SKM-1 (cell line): ENCODE measurements at regions not wholly inside any gene's neighbourhood (a gene's known extent, or its start where the extent isn't known, plus 50 kb on each side); places are given as distances from the start of the nearest gene placed in this dataset.

Source experiments
- DNase-seq: peaks from one replicate; lab custom pipeline; 2025; ENCODE audit not compliant: unreplicated experiment; lab: John Stamatoyannopoulos, UW

- DNase-seq, result no peak
Observed at GRCh38 chr1:182196897-182197870, 135.7 kb upstream of the ZNF648 start.

GRCh38 chr1:182195733-182196132, 134.2 kb upstream of the ZNF648 start:
- DNase-seq, result no peak

GRCh38 chr1:182193908-182194550, 132.5 kb upstream of the ZNF648 start:
- DNase-seq, result peak; percentile 98

- DNase-seq, result no peak
Observed at GRCh38 chr1:182192966-182193365, 131.5 kb upstream of the ZNF648 start.

GRCh38 chr1:182192215-182192614, 130.7 kb upstream of the ZNF648 start:
- no peak for DNase-seq

GRCh38 chr1:182191381-182192115, 130.0 kb upstream of the ZNF648 start:
- no peak for DNase-seq

- DNase-seq, result no peak
Observed at GRCh38 chr1:182189535-182190066, 128.1 kb upstream of the ZNF648 start.

GRCh38 chr1:182186757-182187146, 125.2 kb upstream of the ZNF648 start:
- no peak for DNase-seq

- DNase-seq, result no peak
Observed at GRCh38 chr1:182185842-182186756, 124.6 kb upstream of the ZNF648 start.

GRCh38 chr1:182185136-182185535, 123.6 kb upstream of the ZNF648 start:
- DNase-seq, result no peak

GRCh38 chr1:182183606-182184005, 122.1 kb upstream of the ZNF648 start:
- DNase-seq, result no peak

GRCh38 chr1:182182311-182182710, 120.8 kb upstream of the ZNF648 start:
- no peak for DNase-seq

GRCh38 chr1:182181167-182181572, 119.7 kb upstream of the ZNF648 start:
- DNase-seq, result no peak

- peak; percentile 95 for DNase-seq
Observed at GRCh38 chr1:182175361-182175931, 113.9 kb upstream of the ZNF648 start.

GRCh38 chr1:182174513-182174855, 113.0 kb upstream of the ZNF648 start:
- no peak for DNase-seq

- DNase-seq, result no peak
Observed at GRCh38 chr1:182173808-182174512, 112.4 kb upstream of the ZNF648 start.

GRCh38 chr1:182172699-182173098, 111.2 kb upstream of the ZNF648 start:
- no peak for DNase-seq

- peak; percentile 94 for DNase-seq
Observed at GRCh38 chr1:182170891-182171461, 109.5 kb upstream of the ZNF648 start.

GRCh38 chr1:182169203-182169602, 107.7 kb upstream of the ZNF648 start:
- DNase-seq, result peak; percentile 68
